Smooth muscle cell (in vitro differentiated cells): ENCODE measurements at regions not wholly inside any gene's neighbourhood (a gene's known extent, or its start where the extent isn't known, plus 50 kb on each side); places are given as distances from the start of the nearest gene placed in this dataset.
A peak's percentile ranks its signal among the peaks of the same experiment; 100 is the strongest.

ENCODE experiments used
- DNase-seq: peaks from one replicate; lab custom pipeline; 2025; ENCODE audit not compliant: unreplicated experiment; lab: John Stamatoyannopoulos, UW
- H2AFZ ChIP-seq: fragments of 200-600 bp; sonication (generic); 2 replicates; pipeline ENCODE4 v1.6.0; 2016; ENCODE audit warnings: antibody characterized with exemption, low read depth, mild to moderate bottlenecking
- H3F3A ChIP-seq: fragments of 200-600 bp; sonication (generic); 2 replicates; pipeline ENCODE4 v1.6.0; 2017; ENCODE audit warnings: antibody characterized with exemption, low read depth
- H3K27ac ChIP-seq: fragments of 200-600 bp; sonication (generic); 2 replicates; pipeline ENCODE4 v1.5.1; 2016; ENCODE audit warnings: low read depth, mild to moderate bottlenecking
- H3K27me3 ChIP-seq: fragments of 200-600 bp; sonication (generic); 2 replicates; pipeline ENCODE4 v1.6.1; 2016; ENCODE audit warnings: low read depth, mild to moderate bottlenecking
- H3K36me3 ChIP-seq: fragments of 200-600 bp; sonication (generic); 2 replicates; pipeline ENCODE4 v1.5.1; 2016; ENCODE audit warnings: low read depth
- H3K4me1 ChIP-seq: fragments of 200-600 bp; sonication (generic); 2 replicates; pipeline ENCODE4 v1.5.1; 2016; ENCODE audit warnings: low read depth
- H3K4me2 ChIP-seq: fragments of 200-600 bp; sonication (generic); 2 replicates; pipeline ENCODE4 v1.6.0; 2016; ENCODE audit warnings: mild to moderate bottlenecking
- H3K4me3 ChIP-seq: fragments of 200-600 bp; sonication (generic); 2 replicates; pipeline ENCODE4 v1.5.1; 2016; ENCODE audit warnings: mild to moderate bottlenecking
- H3K79me2 ChIP-seq: fragments of 200-600 bp; sonication (generic); 2 replicates; pipeline ENCODE4 v1.6.0; 2016; ENCODE audit warnings: low read depth, mild to moderate bottlenecking
- H3K9ac ChIP-seq: fragments of 200-600 bp; sonication (generic); 2 replicates; pipeline ENCODE4 v1.6.0; 2016; ENCODE audit warnings: low read depth
- H3K9me3 ChIP-seq: fragments of 200-600 bp; sonication (generic); replicated peaks from 2 replicates; pipeline ENCODE4 v1.5.1; 2016; ENCODE audit warnings: low read depth
- H4K20me1 ChIP-seq: fragments of 200-600 bp; sonication (generic); 2 replicates; pipeline ENCODE4 v1.6.0; 2016; ENCODE audit warnings: low read depth
- WGBS: methylation state at CpG from one replicate; pipeline ENCODE4 v1.1.7; 2016; ENCODE audit warnings: low lambda C conversion rate; 5-methylcytosine and 5-hydroxymethylcytosine counted together
- TF ChIP-seq, protein P1 (sequence below): fragments of 200-600 bp; sonication (generic); IDR thresholded peaks from 2 replicates; pipeline ENCODE4 v1.5.1; 2017; ENCODE audit warnings: borderline replicate concordance, mild to moderate bottlenecking, antibody characterized with exemption; ENCODE audit not compliant: insufficient read depth, poor library complexity, severe bottlenecking

DNA sequence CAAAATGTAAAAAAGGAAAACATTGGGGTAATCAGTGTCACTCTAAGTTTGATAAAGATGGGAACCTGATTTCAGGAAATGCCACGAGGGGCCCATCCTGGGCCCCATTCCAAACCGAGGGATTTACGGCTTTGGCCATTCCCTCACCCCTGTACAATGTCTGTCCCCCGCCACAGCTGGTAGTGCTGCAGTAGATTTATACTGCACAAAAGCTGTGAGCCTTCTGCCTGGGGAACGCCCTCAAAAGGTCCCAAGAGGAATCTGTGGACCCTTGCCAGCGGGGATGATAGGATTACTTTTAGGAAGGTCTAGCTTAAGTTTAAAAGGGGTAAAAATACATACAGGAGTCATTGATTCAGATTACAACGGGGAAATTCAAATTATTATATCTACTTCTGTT lies 173.4 kb upstream of the SGCG start:
- H3K27me3 ChIP-seq, result no peaks in the 10 kb centered on the region
- H3K27ac ChIP-seq, result no peak overlapping the region
- H2AFZ ChIP-seq, result no peak overlapping the region
- H3K4me2 ChIP-seq, result no peak overlapping the region
- H3K9ac ChIP-seq, result no peak overlapping the region
- H3K36me3 ChIP-seq, result no peaks in the 10 kb centered on the region
- no peaks in the 10 kb centered on the region for H3K4me1 ChIP-seq
- H4K20me1 ChIP-seq, result no peaks in the 10 kb centered on the region
- no peaks in the 10 kb centered on the region for H3F3A ChIP-seq
- 40% methylated on average over 7 of the region's 7 CpGs for WGBS
- no peaks in the 10 kb centered on the region for H3K79me2 ChIP-seq
- no peak overlapping the region for H3K4me3 ChIP-seq
- TF ChIP-seq, protein P1, sequence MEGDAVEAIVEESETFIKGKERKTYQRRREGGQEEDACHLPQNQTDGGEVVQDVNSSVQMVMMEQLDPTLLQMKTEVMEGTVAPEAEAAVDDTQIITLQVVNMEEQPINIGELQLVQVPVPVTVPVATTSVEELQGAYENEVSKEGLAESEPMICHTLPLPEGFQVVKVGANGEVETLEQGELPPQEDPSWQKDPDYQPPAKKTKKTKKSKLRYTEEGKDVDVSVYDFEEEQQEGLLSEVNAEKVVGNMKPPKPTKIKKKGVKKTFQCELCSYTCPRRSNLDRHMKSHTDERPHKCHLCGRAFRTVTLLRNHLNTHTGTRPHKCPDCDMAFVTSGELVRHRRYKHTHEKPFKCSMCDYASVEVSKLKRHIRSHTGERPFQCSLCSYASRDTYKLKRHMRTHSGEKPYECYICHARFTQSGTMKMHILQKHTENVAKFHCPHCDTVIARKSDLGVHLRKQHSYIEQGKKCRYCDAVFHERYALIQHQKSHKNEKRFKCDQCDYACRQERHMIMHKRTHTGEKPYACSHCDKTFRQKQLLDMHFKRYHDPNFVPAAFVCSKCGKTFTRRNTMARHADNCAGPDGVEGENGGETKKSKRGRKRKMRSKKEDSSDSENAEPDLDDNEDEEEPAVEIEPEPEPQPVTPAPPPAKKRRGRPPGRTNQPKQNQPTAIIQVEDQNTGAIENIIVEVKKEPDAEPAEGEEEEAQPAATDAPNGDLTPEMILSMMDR, result no peak
- no peaks in the 10 kb centered on the region for H3K9me3 ChIP-seq
- no peak for DNase-seq

DNA sequence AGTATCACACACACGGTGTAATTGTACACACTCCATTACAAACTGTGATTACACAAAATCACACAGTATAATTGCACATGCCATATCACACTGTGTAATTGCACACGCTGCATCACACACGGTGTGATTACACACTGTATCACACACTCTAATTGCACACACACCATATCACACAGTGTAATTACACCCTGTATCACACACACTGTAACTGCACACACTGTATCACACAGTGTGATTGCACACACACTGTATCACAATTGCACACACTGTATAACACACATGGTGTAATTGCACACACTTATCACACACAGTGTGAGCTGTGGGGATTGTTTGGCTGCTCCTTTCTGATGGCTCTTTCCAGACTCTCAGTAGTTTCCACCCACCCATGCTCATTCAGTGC lies 162.6 kb upstream of the SGCG start:
- WGBS, result 98% methylated on average over 3 of the region's 3 CpGs
- H3K27me3 ChIP-seq, result no peaks in the 10 kb centered on the region
- TF ChIP-seq, protein P1, result no peak
- no peak for DNase-seq
- H3K4me1 ChIP-seq, result no peaks in the 10 kb centered on the region
- H3K9ac ChIP-seq, result no peak overlapping the region
- no peaks in the 10 kb centered on the region for H3K79me2 ChIP-seq
- H3F3A ChIP-seq, result no peaks in the 10 kb centered on the region
- no peak overlapping the region for H3K4me3 ChIP-seq
- H3K4me2 ChIP-seq, result no peak overlapping the region
- H3K27ac ChIP-seq, result no peak overlapping the region
- no peaks in the 10 kb centered on the region for H3K9me3 ChIP-seq
- no peaks in the 10 kb centered on the region for H3K36me3 ChIP-seq
- no peak overlapping the region for H2AFZ ChIP-seq
- H4K20me1 ChIP-seq, result no peaks in the 10 kb centered on the region

DNA sequence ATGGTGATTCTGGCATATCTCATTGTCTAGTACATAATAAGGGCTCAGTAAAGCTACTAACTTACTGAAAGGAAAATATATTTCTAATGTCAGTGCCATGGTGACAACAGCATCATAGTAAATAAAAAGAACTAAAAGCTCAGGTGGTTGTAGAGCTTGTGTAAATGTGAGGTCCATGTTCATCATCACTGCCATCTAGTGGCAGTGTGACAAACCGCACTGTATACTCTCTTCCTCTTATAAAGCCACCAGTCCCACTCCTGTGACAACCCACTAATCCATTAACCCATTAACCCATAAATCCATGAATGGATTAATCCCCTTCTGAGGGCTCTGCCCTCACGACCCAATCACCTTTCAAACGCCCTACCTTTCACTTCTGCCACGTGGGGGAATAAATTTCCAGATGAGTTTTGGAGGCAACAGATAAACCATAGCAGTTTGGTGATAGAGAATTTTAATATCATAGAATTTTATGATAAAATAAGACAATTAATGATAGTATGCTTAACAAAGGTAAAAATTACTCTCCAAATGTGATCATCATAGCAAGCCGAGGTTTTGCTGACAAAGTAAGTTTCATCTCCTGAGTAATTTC lies 160.4 kb upstream of the SGCG start:
- no peaks in the 10 kb centered on the region for H3K9me3 ChIP-seq
- no peaks in the 10 kb centered on the region for H3F3A ChIP-seq
- H4K20me1 ChIP-seq, result no peaks in the 10 kb centered on the region
- H3K27ac ChIP-seq, result no peak overlapping the region
- H3K79me2 ChIP-seq, result no peaks in the 10 kb centered on the region
- TF ChIP-seq, protein P1, result peak; percentile 70
- no peaks in the 10 kb centered on the region for H3K36me3 ChIP-seq
- no peak for DNase-seq
- H2AFZ ChIP-seq, result no peak overlapping the region
- no peaks in the 10 kb centered on the region for H3K27me3 ChIP-seq
- no peak overlapping the region for H3K4me2 ChIP-seq
- H3K4me1 ChIP-seq, result no peaks in the 10 kb centered on the region
- no peak overlapping the region for H3K4me3 ChIP-seq
- WGBS, result 15% methylated on average over 5 of the region's 5 CpGs
- H3K9ac ChIP-seq, result no peak overlapping the region

DNA sequence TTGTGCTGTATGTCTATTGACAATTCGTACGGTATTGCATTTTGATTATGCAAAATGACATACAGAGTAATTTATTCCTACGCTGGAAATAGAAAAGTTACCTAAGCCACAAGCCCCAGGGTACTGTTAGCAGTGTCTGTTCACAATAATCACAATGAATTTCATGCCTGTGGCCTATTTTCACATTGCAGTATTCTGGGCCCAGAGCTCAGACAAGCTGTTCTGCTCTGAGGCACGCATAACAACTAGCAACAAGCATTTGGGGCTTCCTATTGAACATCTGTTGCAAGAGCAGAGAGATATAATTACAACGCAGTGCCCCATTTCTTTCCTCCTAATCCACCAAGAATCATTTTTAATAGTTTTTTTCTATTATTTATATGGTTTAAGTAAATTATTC lies 158.9 kb upstream of the SGCG start:
- Histone ChIP-seq H3K9me3 (no peaks in the 10 kb centered on the region), H3K4me3 (no peak overlapping the region), H2AFZ (no peak overlapping the region), H3K27ac (no peak overlapping the region), H3K4me2 (no peak overlapping the region), H3K79me2 (no peaks in the 10 kb centered on the region), H3K36me3 (no peaks in the 10 kb centered on the region), H3K27me3 (no peaks in the 10 kb centered on the region), H4K20me1 (no peaks in the 10 kb centered on the region), H3K4me1 (no peaks in the 10 kb centered on the region), H3K9ac (no peak overlapping the region), H3F3A (no peaks in the 10 kb centered on the region)
- no peak for DNase-seq
- 86% methylated on average over 5 of the region's 5 CpGs for WGBS
- TF ChIP-seq, protein P1, result no peak
